OCI-LY1 (cell line): ENCODE measurements at regions not wholly inside any gene's neighbourhood (a gene's known extent, or its start where the extent isn't known, plus 50 kb on each side); places are given as distances from the start of the nearest gene placed in this dataset.

Experiments used
- CTCF ChIP-seq: fragments of 200-600 bp; sonication (generic), shearing (Covaris generic); IDR thresholded peaks from 2 replicates; pipeline ENCODE4 v1.5.1; 2017; ENCODE audit warnings: mild to moderate bottlenecking, antibody characterized with exemption, low read length, moderate library complexity, mixed read lengths
- EZH2 ChIP-seq: fragments of 200-600 bp; sonication (generic), shearing (Covaris generic); IDR thresholded peaks from 2 replicates; pipeline ENCODE4 v1.8.0; 2017; ENCODE audit warnings: borderline replicate concordance, mixed run types, mild to moderate bottlenecking, antibody characterized with exemption, low read length, moderate library complexity, mixed read lengths

GRCh38 chr4:187020676-187021075 is 297.0 kb upstream of the FAT1 start:
- no peak for TF ChIP-seq CTCF
- no peak for TF ChIP-seq EZH2
